HG03159 (cell line): ENCODE measurements at regions not wholly inside any gene's neighbourhood (a gene's known extent, or its start where the extent isn't known, plus 50 kb on each side); places are given as distances from the start of the nearest gene placed in this dataset.

ENCODE experiments used
- ATAC-seq: cut with Tn5 transposase; IDR thresholded peaks from one replicate; pipeline ENCODE4 v1.9.1; 2021; ENCODE audit warnings: mild to moderate bottlenecking, moderate library complexity; ENCODE audit not compliant: unreplicated experiment

- no peak for ATAC-seq
These were observed 431.1 kb upstream of the CDH2 start for GRCh38 chr18:28607991-28608390.

- no peak for ATAC-seq
These were observed 429.8 kb upstream of the CDH2 start for GRCh38 chr18:28606686-28607085.

- no peak for ATAC-seq
These were observed 425.5 kb upstream of the CDH2 start for GRCh38 chr18:28602391-28602790.

GRCh38 chr18:28594034-28594433 is 417.1 kb upstream of the CDH2 start:
- no peak for ATAC-seq

GRCh38 chr18:28588884-28589549 is 412.1 kb upstream of the CDH2 start:
- ATAC-seq = no peak

- no peak for ATAC-seq
These were observed 407.8 kb upstream of the CDH2 start for GRCh38 chr18:28584731-28585130.

GRCh38 chr18:28582724-28583123 is 405.8 kb upstream of the CDH2 start:
- ATAC-seq = no peak

- ATAC-seq = no peak
These were observed 404.7 kb upstream of the CDH2 start for GRCh38 chr18:28581521-28582071.

GRCh38 chr18:28576941-28577340 is 400.0 kb upstream of the CDH2 start:
- no peak for ATAC-seq

GRCh38 chr18:28575123-28575522 is 398.2 kb upstream of the CDH2 start:
- ATAC-seq = no peak

- no peak for ATAC-seq
These were observed 397.2 kb upstream of the CDH2 start for GRCh38 chr18:28574175-28574574.

- no peak for ATAC-seq
These were observed 395.0 kb upstream of the CDH2 start for GRCh38 chr18:28571929-28572328.

GRCh38 chr18:28560331-28560730 is 383.4 kb upstream of the CDH2 start:
- no peak for ATAC-seq

GRCh38 chr18:28559511-28559910 is 382.6 kb upstream of the CDH2 start:
- no peak for ATAC-seq

GRCh38 chr18:28541934-28542333 is 365.0 kb upstream of the CDH2 start:
- no peak for ATAC-seq

- ATAC-seq = no peak
These were observed 364.5 kb upstream of the CDH2 start for GRCh38 chr18:28541276-28541930.

- no peak for ATAC-seq
These were observed 352.7 kb upstream of the CDH2 start for GRCh38 chr18:28529644-28530043.

GRCh38 chr18:28526196-28526595 is 349.3 kb upstream of the CDH2 start:
- ATAC-seq = no peak

GRCh38 chr18:28523758-28524475 is 347.0 kb upstream of the CDH2 start:
- no peak for ATAC-seq

GRCh38 chr18:28522236-28522635 is 345.3 kb upstream of the CDH2 start:
- no peak for ATAC-seq

GRCh38 chr18:28519997-28520396 is 343.1 kb upstream of the CDH2 start:
- no peak for ATAC-seq

GRCh38 chr18:28514699-28515098 is 337.8 kb upstream of the CDH2 start:
- ATAC-seq = no peak
